Body of pancreas (tissue), 4 donors: ENCODE measurements at regions not wholly inside any gene's neighbourhood (a gene's known extent, or its start where the extent isn't known, plus 50 kb on each side); places are given as distances from the start of the nearest gene placed in this dataset.

Experiments
- POLR2A ChIP-seq, 3 donors: fragments of 450-650 bp; IDR thresholded peaks; one replicate each; pipeline ENCODE4 v1.6.1; 2016; ENCODE audit warnings: antibody characterized with exemption in 3 of 3, mild to moderate bottlenecking in 2 of 3
- TF ChIP-seq, protein P1 (sequence below), 7 experiments: fragments of 450-650 bp in 4 of 7; fragments of 200-600 bp in 3 of 7; sonication (generic) in 3 of 7; IDR thresholded peaks; one replicate each; pipeline ENCODE4 v1.5.1; 2016 to 2019; ENCODE audit warnings: antibody characterized with exemption in 7 of 7

DNA sequence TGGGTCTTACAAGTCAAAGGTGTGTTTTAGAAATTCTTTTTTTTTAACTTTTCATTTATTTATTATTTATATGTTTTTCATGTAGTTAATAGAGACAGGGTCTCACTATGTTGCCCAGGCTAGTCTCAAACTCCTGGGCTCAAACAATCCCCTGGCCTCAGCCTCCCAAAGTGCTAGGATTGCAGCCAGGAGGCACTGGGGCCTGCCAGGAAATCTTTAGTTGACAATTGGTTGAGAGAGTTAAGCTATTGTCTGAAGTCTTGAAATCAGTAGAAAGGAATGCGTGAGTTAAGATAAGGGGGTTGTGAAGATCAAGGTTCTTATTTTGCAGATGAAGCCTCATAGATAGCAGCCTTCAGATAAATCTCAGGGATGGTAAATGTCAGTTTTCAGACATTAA is 245.4 kb upstream of the GALNT17 start:
- TF ChIP-seq POLR2A (IDR thresholded peaks at IDR 0.05): no peak
- TF ChIP-seq, protein P1, sequence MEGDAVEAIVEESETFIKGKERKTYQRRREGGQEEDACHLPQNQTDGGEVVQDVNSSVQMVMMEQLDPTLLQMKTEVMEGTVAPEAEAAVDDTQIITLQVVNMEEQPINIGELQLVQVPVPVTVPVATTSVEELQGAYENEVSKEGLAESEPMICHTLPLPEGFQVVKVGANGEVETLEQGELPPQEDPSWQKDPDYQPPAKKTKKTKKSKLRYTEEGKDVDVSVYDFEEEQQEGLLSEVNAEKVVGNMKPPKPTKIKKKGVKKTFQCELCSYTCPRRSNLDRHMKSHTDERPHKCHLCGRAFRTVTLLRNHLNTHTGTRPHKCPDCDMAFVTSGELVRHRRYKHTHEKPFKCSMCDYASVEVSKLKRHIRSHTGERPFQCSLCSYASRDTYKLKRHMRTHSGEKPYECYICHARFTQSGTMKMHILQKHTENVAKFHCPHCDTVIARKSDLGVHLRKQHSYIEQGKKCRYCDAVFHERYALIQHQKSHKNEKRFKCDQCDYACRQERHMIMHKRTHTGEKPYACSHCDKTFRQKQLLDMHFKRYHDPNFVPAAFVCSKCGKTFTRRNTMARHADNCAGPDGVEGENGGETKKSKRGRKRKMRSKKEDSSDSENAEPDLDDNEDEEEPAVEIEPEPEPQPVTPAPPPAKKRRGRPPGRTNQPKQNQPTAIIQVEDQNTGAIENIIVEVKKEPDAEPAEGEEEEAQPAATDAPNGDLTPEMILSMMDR (IDR thresholded peaks at IDR 0.05): no peak
